Thymus (tissue), 11 donors: ENCODE measurements at regions not wholly inside any gene's neighbourhood (a gene's known extent, or its start where the extent isn't known, plus 50 kb on each side); places are given as distances from the start of the nearest gene placed in this dataset.

Experiments used
- DNase-seq, 9 donors: peaks; one replicate each; pipeline ENCODE4 v3.0.0-alpha.2; 2013; ENCODE audit warnings: low spot score in 9 of 9, low read depth in 6 of 9, missing footprints in 1 of 9
- H3K27ac ChIP-seq, 2 donors: one replicate each; pipeline ENCODE4 v1.5.1; 2013; ENCODE audit warnings: control low read depth in 1 of 2, low read depth in 1 of 2, low read length in 1 of 2, mild to moderate bottlenecking in 1 of 2, moderate library complexity in 1 of 2
- H3K27me3 ChIP-seq, 2 donors: one replicate each; pipeline ENCODE4 v1.5.1; 2013; ENCODE audit warnings: low read length in 1 of 2; ENCODE audit not compliant: control insufficient read depth in 2 of 2, insufficient read depth in 1 of 2
- H3K36me3 ChIP-seq, 2 donors: one replicate each; pipeline ENCODE4 v1.5.1; 2013; ENCODE audit warnings: low read length in 1 of 2, mild to moderate bottlenecking in 1 of 2, moderate library complexity in 1 of 2; ENCODE audit not compliant: control insufficient read depth in 2 of 2, insufficient read depth in 2 of 2
- H3K4me1 ChIP-seq, 2 donors: one replicate each; pipeline ENCODE4 v1.5.1; 2013; ENCODE audit warnings: low read length in 2 of 2; ENCODE audit not compliant: control insufficient read depth in 2 of 2, insufficient read depth in 2 of 2
- H3K4me3 ChIP-seq, 2 donors: one replicate each; pipeline ENCODE4 v1.5.1; 2013; ENCODE audit warnings: low read length in 2 of 2, control low read depth in 1 of 2, mild to moderate bottlenecking in 1 of 2
- H3K9me3 ChIP-seq, 2 donors: one replicate each; pipeline ENCODE4 v1.5.1; 2013; ENCODE audit warnings: low read length in 1 of 2, mild to moderate bottlenecking in 1 of 2; ENCODE audit not compliant: control insufficient read depth in 2 of 2, insufficient read depth in 1 of 2
- WGBS: extraction: QIAGEN DNeasy Blood & Tissue Kit; methylation state at CpG from one replicate; pipeline ENCODE4 v1.1.7; 2013; 5-methylcytosine and 5-hydroxymethylcytosine counted together
- donor health status: healthy.

- H3K27ac ChIP-seq: no peak overlapping the region
- H3K27me3 ChIP-seq: no peaks in the 10 kb centered on the region
- no peaks in the 10 kb centered on the region for H3K9me3 ChIP-seq
- DNase-seq: no peak
- no peaks in the 10 kb centered on the region for H3K4me1 ChIP-seq
- 96% methylated on average over 1 of the region's 1 CpG for WGBS
- H3K36me3 ChIP-seq: no peaks in the 10 kb centered on the region
- H3K4me3 ChIP-seq: no peak overlapping the region
Measured at GRCh38 chr15:39296955-39297354, 283.9 kb upstream of the THBS1 start.

GRCh38 chr15:39298271-39298962 is 282.5 kb upstream of the THBS1 start:
- WGBS: 92% methylated on average over 4 of the region's 4 CpGs
- no peak for DNase-seq
- no peaks in the 10 kb centered on the region for H3K9me3 ChIP-seq
- no peak overlapping the region for H3K27ac ChIP-seq
- H3K36me3 ChIP-seq: no peaks in the 10 kb centered on the region
- no peaks in the 10 kb centered on the region for H3K27me3 ChIP-seq
- H3K4me3 ChIP-seq: no peak overlapping the region
- H3K4me1 ChIP-seq: no peaks in the 10 kb centered on the region

GRCh38 chr15:39299486-39300267 is 281.2 kb upstream of the THBS1 start:
- Histone ChIP-seq H3K36me3 (no peaks in the 10 kb centered on the region), H3K27me3 (no peaks in the 10 kb centered on the region), H3K9me3 (no peaks in the 10 kb centered on the region), H3K4me3 (no peak overlapping the region), H3K4me1 (no peaks in the 10 kb centered on the region), H3K27ac (no peak overlapping the region)
- WGBS: 96% methylated on average over 1 of the region's 1 CpG
- no peak for DNase-seq

- Histone ChIP-seq H3K27me3 (no peaks in the 10 kb centered on the region), H3K4me1 (no peaks in the 10 kb centered on the region), H3K36me3 (no peaks in the 10 kb centered on the region), H3K4me3 (no peak overlapping the region), H3K27ac (no peak overlapping the region), H3K9me3 (no peaks in the 10 kb centered on the region)
- DNase-seq: no peak
- 97% methylated on average over 3 of the region's 3 CpGs for WGBS
Measured at GRCh38 chr15:39300451-39301153, 280.3 kb upstream of the THBS1 start.

GRCh38 chr15:39301589-39301999 is 279.3 kb upstream of the THBS1 start:
- Histone ChIP-seq H3K27me3 (no peaks in the 10 kb centered on the region), H3K27ac (no peak overlapping the region), H3K9me3 (no peaks in the 10 kb centered on the region), H3K4me3 (no peak overlapping the region), H3K4me1 (no peaks in the 10 kb centered on the region), H3K36me3 (no peaks in the 10 kb centered on the region)
- 97% methylated on average over 2 of the region's 2 CpGs for WGBS
- no peak for DNase-seq

- H3K27me3 ChIP-seq: no peaks in the 10 kb centered on the region
- H3K9me3 ChIP-seq: no peaks in the 10 kb centered on the region
- 98% methylated on average over 2 of the region's 2 CpGs for WGBS
- H3K4me3 ChIP-seq: no peak overlapping the region
- H3K27ac ChIP-seq: no peak overlapping the region
- no peaks in the 10 kb centered on the region for H3K4me1 ChIP-seq
- no peaks in the 10 kb centered on the region for H3K36me3 ChIP-seq
- no peak for DNase-seq
Measured at GRCh38 chr15:39302936-39303335, 277.9 kb upstream of the THBS1 start.

- H3K4me3 ChIP-seq: no peak overlapping the region
- WGBS: 89% methylated on average over 7 of the region's 7 CpGs
- H3K36me3 ChIP-seq: no peaks in the 10 kb centered on the region
- H3K9me3 ChIP-seq: no peaks in the 10 kb centered on the region
- no peak for DNase-seq
- H3K27ac ChIP-seq: no peak overlapping the region
- no peaks in the 10 kb centered on the region for H3K4me1 ChIP-seq
- no peaks in the 10 kb centered on the region for H3K27me3 ChIP-seq
Measured at GRCh38 chr15:39304201-39304841, 276.6 kb upstream of the THBS1 start.

GRCh38 chr15:39304931-39305728 is 275.7 kb upstream of the THBS1 start:
- DNase-seq: no peak
- Histone ChIP-seq H3K36me3 (no peaks in the 10 kb centered on the region), H3K27ac (no peak overlapping the region), H3K4me1 (no peaks in the 10 kb centered on the region), H3K4me3 (no peak overlapping the region), H3K27me3 (no peaks in the 10 kb centered on the region), H3K9me3 (no peaks in the 10 kb centered on the region)
- 95% methylated on average over 4 of the region's 4 CpGs for WGBS
